ENCODE measurements at regions not wholly inside any gene's neighbourhood (a gene's known extent, or its start where the extent isn't known, plus 50 kb on each side); places are given as distances from the start of the nearest gene placed in this dataset.
"Not testable (repeated sequence)": the region's sequence is repeated elsewhere in the genome, so short reads cannot be mapped to it uniquely, and the experiment has no call there.

DNA sequence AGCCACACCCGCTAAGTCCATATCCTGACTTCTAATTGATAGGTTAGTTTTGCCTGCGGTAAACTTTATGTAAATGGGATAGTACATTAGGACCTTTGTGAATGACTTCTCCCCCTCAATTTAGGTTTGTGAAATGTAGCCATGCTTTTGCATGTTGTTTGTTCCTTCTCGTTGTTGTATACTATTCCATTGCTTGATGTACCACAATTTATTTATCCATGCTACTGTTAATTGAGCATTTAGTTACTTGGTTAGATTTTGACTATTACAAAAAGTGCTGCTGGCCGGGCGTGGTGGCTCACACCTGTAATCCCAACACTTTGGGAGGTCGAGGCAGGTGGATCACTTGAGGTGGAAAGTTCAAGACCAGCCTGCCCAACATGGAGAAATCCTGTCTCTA lies 150.8 kb upstream of the MED13 start:
- DNase-seq; in situ Hi-C loops (cut with MboI; ENCODE audit: low pct_unique_long_range_greater_than_20kb, low sequenced_read_pairs): not testable (repeated sequence)

- in situ Hi-C loops (cut with MboI; ENCODE audit: low pct_unique_long_range_greater_than_20kb, low sequenced_read_pairs) = no loop called here
- DNase-seq = no peak
Observed at GRCh38 chr17:62206550-62206949, 141.5 kb upstream of the MED13 start.

DNA sequence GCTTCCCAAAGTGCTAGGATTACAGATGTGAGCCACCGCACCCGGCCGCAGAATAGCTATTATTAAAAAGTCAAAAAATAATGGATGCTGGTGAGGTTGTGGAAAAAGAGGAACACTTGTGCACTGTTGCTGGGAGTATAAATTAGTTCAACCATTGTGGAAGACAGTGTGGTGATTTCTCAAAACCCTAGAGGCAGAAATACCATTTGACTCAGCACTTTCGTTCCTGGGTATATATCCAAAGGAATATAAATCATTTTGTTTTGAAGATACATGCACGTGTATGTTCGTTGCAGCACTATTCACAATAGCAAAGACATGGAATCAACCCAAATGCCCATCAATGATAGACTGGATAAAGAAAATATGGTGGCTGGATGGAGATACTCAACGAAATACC lies 132.1 kb upstream of the MED13 start:
- DNase-seq; in situ Hi-C loops (cut with MboI; ENCODE audit: low pct_unique_long_range_greater_than_20kb, low sequenced_read_pairs): not testable (repeated sequence)

- DNase-seq; in situ Hi-C loops (cut with MboI; ENCODE audit: low pct_unique_long_range_greater_than_20kb, low sequenced_read_pairs): not testable (repeated sequence)
Observed at GRCh38 chr17:62196587-62196986, 131.5 kb upstream of the MED13 start.

DNA sequence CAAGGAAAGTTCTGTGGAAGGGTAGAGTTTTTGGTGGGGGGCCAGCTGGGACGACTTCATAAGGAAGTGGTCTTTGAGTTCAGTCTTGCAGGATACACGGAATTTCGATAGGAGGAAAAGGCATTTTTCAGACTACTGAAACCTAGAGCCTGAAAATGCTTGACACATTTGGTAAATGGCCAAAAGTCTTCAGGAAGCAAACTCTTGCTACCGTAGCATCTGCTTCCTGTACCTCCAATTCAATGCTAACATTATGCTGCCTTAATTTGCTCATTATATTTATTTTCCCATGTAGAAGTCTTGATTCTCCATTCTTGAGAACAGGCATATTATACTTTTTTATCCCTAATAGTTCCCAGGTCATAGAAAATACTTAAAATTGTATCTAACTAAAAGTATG lies 129.3 kb upstream of the MED13 start:
- no peak for DNase-seq
- in situ Hi-C loops (cut with MboI; ENCODE audit: low pct_unique_long_range_greater_than_20kb, low sequenced_read_pairs) = no loop called here

DNA sequence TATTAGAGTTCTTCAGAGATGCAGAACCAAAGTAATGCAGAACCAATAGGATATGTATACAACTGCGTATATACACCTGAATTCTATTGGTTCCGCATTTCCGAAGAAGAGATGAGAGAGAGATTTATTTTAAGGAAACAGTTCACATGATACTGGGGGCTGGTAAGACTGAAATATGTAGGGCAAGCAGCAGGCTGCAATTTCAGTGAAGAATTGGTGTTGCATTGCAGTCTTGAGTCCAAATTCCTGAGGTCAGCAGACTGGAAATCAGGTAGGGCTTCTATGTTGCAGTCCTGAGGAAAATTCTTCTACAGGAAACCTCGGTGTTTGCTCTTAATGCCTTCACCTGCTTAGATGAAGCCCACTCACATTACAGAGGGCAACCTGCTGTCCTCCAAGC lies 128.2 kb upstream of the MED13 start:
- in situ Hi-C loops (cut with MboI; ENCODE audit: low pct_unique_long_range_greater_than_20kb, low sequenced_read_pairs) = no loop called here
- no peak for DNase-seq

DNA sequence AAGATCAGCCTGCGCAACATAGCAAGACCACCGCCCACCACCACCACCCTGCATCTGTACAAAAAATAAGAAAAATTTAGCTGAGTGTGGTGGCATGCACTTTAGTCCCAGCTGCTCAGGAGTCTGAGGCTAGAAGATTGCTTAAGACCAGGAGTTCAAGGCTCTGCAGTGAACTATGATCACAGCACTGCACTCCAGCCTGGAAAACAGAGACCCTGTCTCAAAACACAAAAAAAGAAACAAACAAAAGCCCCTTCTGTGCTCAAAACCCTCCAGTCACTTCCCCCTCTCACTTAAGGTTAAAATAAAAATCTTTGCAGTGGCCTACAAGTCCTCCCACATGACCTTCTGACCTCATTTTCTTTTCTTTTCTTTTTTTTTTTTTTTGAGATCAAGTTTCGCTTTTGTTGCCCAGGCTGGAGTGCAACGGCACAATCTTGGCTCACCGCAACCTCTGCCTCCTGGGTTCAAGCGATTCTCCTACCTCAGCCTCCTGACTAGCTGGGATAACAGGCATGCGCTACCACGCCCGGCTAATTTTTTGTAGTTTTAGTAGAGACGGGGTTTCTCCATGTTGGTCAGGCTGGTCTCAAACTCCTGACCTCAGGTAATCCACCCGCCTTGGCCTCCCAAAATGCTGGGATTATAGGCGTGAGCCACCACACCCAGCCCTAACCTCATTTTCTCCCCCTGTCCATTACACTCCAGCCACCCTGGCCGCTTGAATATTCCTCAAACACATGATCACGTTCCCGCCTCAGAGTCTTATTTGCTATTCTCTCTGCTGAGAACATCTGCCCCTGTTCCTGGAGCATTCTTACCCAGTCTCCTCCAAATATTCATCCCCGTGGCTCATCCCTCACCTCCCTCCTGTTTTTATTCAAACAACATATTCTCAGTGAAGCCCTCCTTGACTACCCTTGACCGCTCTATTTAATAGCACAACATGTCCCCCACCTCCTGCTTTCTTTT lies 126.6 kb upstream of the MED13 start:
- no peak for DNase-seq
- in situ Hi-C loops (cut with MboI; ENCODE audit: low pct_unique_long_range_greater_than_20kb, low sequenced_read_pairs) = no loop called here

GRCh38 chr17:62189377-62189776 lies 124.3 kb upstream of the MED13 start:
- no peak for DNase-seq
- in situ Hi-C loops (cut with MboI; ENCODE audit: low pct_unique_long_range_greater_than_20kb, low sequenced_read_pairs) = no loop called here

GRCh38 chr17:62188713-62189112 lies 123.6 kb upstream of the MED13 start:
- in situ Hi-C loops (cut with MboI; ENCODE audit: low pct_unique_long_range_greater_than_20kb, low sequenced_read_pairs) = no loop called here
- DNase-seq = no peak

- in situ Hi-C loops (cut with MboI; ENCODE audit: low pct_unique_long_range_greater_than_20kb, low sequenced_read_pairs) = no loop called here
Observed at GRCh38 chr17:62187681-62188080, 122.6 kb upstream of the MED13 start.

DNA sequence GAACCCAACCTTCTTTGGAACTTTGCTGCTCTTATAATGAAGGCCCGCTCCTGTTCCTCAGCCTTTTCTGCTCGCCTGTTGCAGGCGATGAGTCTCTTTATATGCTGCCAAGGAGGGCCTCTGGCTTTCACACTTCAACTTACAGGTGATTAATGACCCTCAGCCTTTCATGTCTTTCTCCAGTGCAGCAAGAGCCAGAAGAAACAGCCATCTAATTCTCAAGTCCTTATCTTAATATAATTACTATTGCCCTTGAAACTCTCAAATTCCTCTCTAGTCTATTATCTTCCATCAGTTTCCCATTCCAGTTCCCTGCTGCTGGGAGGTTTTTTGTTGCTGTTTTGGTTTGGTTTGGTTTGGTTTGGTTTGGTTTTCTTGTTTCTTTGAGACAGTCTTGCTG lies 121.8 kb upstream of the MED13 start:
- in situ Hi-C loops (cut with MboI; ENCODE audit: low pct_unique_long_range_greater_than_20kb, low sequenced_read_pairs) = no loop called here
- DNase-seq = no peak

More at GRCh38 chr17:62187681-62188080, 122.6 kb upstream of the MED13 start:
- DNase-seq = no peak

- DNase-seq = no peak
- in situ Hi-C loops (cut with MboI; ENCODE audit: low pct_unique_long_range_greater_than_20kb, low sequenced_read_pairs) = no loop called here
Observed at GRCh38 chr17:62180772-62181171, 115.7 kb upstream of the MED13 start.

DNA sequence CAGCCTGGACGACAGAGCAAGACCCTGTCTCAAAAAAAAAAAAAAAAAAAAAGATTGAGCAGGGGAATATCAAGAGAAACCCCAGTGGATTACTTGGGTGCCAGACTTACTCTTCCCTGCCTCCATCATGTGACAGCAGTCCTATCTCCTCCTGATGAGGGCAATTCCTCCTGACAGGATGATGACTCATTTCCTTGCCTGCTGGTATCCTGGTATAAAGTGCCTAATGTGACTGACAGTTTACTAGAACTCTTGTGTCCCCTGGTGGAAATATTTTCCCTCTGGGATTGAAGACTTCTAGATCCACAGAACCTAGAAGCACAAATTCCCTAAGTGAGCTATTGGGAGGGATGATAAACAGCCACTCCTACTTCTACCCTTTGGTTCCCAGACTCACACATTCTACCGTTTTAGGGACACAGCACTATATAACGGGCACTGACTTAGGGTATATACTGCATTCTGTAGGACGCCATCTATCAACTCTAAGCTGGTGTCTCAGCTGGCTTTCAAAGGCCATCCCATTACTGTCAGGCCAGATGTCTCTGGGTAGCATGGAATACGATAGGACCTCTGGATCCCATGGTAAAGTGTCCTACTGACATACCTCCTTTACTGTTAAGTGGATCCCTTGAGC lies 114.6 kb upstream of the MED13 start:
- DNase-seq = peak; percentile 13
- in situ Hi-C loops (cut with MboI; ENCODE audit: low pct_unique_long_range_greater_than_20kb, low sequenced_read_pairs) = no loop called here

DNA sequence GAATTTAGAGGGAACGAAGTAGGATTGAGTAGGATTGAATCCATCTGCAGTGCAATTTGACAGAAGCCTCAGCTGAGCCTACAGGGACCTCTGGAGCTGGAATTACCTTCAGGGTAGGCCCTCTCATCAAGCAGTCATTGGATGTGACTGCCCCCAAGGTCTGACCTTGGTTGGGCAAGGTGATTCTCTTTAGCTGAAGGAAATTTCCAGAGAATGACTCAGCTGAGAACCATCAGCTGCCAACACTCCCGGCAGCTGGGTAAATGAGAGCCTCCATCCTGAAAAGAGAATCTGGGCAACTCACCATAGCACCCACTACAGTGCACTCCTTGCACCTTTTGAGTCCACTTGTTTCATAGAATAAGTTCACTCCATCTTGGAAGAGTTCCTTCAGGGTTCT lies 113.5 kb upstream of the MED13 start:
- no peak for DNase-seq
- in situ Hi-C loops (cut with MboI; ENCODE audit: low pct_unique_long_range_greater_than_20kb, low sequenced_read_pairs) = no loop called here

- in situ Hi-C loops (cut with MboI; ENCODE audit: low pct_unique_long_range_greater_than_20kb, low sequenced_read_pairs) = no loop called here
- DNase-seq = no peak
Observed at GRCh38 chr17:62172492-62173291, 107.6 kb upstream of the MED13 start.

GRCh38 chr17:62167076-62167475 lies 102.0 kb upstream of the MED13 start:
- DNase-seq = no peak
- in situ Hi-C loops (cut with MboI; ENCODE audit: low pct_unique_long_range_greater_than_20kb, low sequenced_read_pairs) = no loop called here

DNA sequence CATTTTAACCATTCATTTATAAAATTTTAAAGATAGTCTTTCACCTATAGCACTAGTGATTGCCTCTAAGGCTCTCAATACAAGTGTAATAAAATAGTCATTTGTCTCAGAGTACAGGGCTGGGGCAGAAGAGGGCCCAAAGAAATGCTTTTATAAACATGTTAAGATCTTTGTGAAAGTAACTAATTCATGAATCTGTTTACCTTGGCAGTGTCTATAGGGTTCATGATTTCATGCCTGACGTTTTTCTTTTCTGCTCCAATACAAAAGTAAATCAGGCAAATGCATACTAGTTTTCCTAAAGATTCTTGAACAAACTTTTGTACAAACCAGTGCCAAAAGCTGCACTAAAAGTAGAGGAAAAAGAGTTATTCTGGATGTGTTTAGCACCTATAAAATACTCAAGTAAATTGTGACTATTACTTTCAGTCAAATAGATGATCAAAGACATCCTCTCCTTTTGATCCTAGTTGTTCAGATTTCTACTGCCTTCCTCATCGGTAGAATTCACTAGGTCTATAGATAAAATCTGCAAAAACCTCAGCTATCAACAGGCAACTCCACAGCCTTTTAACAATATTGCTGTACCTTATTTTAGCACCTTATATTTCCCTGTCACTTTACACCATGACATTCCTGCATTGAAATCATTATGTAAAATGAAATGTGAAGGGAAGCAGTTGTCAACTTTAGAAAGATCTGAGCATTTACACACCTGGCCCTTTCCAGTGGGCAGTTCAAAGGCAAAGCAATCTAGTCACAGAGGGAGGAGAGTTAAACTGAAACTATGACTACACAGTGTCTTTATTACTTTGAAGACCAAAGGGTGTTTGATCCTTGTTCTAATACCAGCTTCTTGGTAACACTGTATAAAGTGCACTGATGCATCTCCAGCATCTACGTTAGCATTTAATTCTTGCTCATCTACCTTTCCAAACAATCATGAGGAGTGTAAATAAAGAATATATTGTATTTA lies 100.0 kb upstream of the MED13 start:
- no peak for DNase-seq
- in situ Hi-C loops (cut with MboI; ENCODE audit: low pct_unique_long_range_greater_than_20kb, low sequenced_read_pairs) = no loop called here

- in situ Hi-C loops (cut with MboI; ENCODE audit: low pct_unique_long_range_greater_than_20kb, low sequenced_read_pairs) = no loop called here
- DNase-seq = no peak
Observed at GRCh38 chr17:62163847-62164246, 98.8 kb upstream of the MED13 start.

DNA sequence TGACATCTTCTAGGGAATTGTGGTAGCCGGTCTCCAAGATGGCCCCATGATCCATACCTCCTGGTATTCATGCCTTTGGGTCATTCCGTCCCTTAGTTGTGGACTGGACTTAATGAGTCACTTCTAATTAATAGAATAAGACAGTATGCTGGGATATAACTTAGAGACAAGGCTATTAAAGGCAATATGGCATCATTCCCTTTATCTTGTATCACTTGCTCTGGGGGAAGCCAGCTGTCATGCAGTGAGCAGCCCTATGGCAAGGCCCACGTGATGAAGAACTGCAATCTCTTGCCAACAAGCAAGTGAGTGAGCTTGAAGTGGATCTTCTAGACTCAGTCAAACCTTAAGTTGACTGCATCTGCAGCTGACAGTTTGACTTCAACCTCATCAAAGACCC lies 97.8 kb upstream of the MED13 start:
- no peak for DNase-seq
- in situ Hi-C loops (cut with MboI; ENCODE audit: low pct_unique_long_range_greater_than_20kb, low sequenced_read_pairs) = no loop called here

Measured in KBM-7 (cell line).